OCI-LY1 (cell line): ENCODE measurements at regions not wholly inside any gene's neighbourhood (a gene's known extent, or its start where the extent isn't known, plus 50 kb on each side); places are given as distances from the start of the nearest gene placed in this dataset.

Source experiments
- H2AFZ ChIP-seq: fragments of 200-600 bp; sonication (generic), shearing (Covaris generic); 2 replicates; pipeline ENCODE4 v1.6.0; 2014; ENCODE audit warnings: antibody characterized with exemption, mild to moderate bottlenecking, low read length
- H3F3A ChIP-seq: fragments of 200-600 bp; sonication (generic), shearing (Covaris generic); 2 replicates; pipeline ENCODE4 v1.6.0; 2014; ENCODE audit warnings: mild to moderate bottlenecking, antibody characterized with exemption, low read length, moderate library complexity; ENCODE audit not compliant: insufficient read depth
- H3K27ac ChIP-seq: fragments of 200-600 bp; sonication (generic); 2 replicates; pipeline ENCODE4 v1.5.1; 2014; ENCODE audit warnings: low read length, mixed run types, mild to moderate bottlenecking, low read depth; ENCODE audit not compliant: poor library complexity, severe bottlenecking
- H3K27me3 ChIP-seq: fragments of 200-600 bp; sonication (generic); 2 replicates; pipeline ENCODE4 v1.6.0; 2014; ENCODE audit warnings: antibody characterized with exemption, mild to moderate bottlenecking, low read length, moderate library complexity; ENCODE audit not compliant: insufficient read depth
- H3K36me3 ChIP-seq: fragments of 200-600 bp; sonication (generic); 2 replicates; pipeline ENCODE4 v1.6.1; 2014; ENCODE audit warnings: mild to moderate bottlenecking, antibody characterized with exemption, low read length, moderate library complexity, mixed read lengths; ENCODE audit not compliant: insufficient read depth
- H3K4me1 ChIP-seq: fragments of 200-600 bp; sonication (generic); 2 replicates; pipeline ENCODE4 v1.5.1; 2014; ENCODE audit warnings: mild to moderate bottlenecking, low read length, moderate library complexity; ENCODE audit not compliant: insufficient read depth, severe bottlenecking
- H3K4me2 ChIP-seq: fragments of 200-600 bp; sonication (generic), shearing (Covaris generic); 2 replicates; pipeline ENCODE4 v1.6.1; 2014; ENCODE audit warnings: low read length
- H3K4me3 ChIP-seq: fragments of 200-600 bp; sonication (generic); 2 replicates; pipeline ENCODE4 v1.5.1; 2014; ENCODE audit warnings: low read length, low read depth, mild to moderate bottlenecking, mixed read lengths; ENCODE audit not compliant: poor library complexity, severe bottlenecking
- H3K79me2 ChIP-seq: fragments of 200-600 bp; shearing (Covaris generic); 2 replicates; pipeline ENCODE4 v1.6.1; 2016; ENCODE audit warnings: mixed run types, low read length, mixed read lengths; ENCODE audit not compliant: insufficient read depth
- H3K9ac ChIP-seq: fragments of 200-600 bp; sonication (generic), shearing (Covaris generic); 2 replicates; pipeline ENCODE4 v1.6.1; 2014; ENCODE audit warnings: mild to moderate bottlenecking, low read length, mixed read lengths
- H3K9me2 ChIP-seq: fragments of 200-600 bp; sonication (generic), shearing (Covaris generic); 2 replicates; pipeline ENCODE4 v1.6.1; 2014; ENCODE audit warnings: low read depth, mild to moderate bottlenecking, low read length, mixed read lengths
- H3K9me3 ChIP-seq: fragments of 200-600 bp; shearing (Covaris generic); 2 replicates; pipeline ENCODE4 v1.6.1; 2014; ENCODE audit warnings: low read length, mixed read lengths
- H4K20me1 ChIP-seq: fragments of 200-600 bp; sonication (generic), shearing (Covaris generic); 2 replicates; pipeline ENCODE4 v1.6.0; 2016; ENCODE audit warnings: mild to moderate bottlenecking, low read length; ENCODE audit not compliant: insufficient read depth
- CTCF ChIP-seq: fragments of 200-600 bp; sonication (generic), shearing (Covaris generic); IDR thresholded peaks from 2 replicates; pipeline ENCODE4 v1.5.1; 2017; ENCODE audit warnings: mild to moderate bottlenecking, antibody characterized with exemption, low read length, moderate library complexity, mixed read lengths
- EZH2 ChIP-seq: fragments of 200-600 bp; sonication (generic), shearing (Covaris generic); IDR thresholded peaks from 2 replicates; pipeline ENCODE4 v1.8.0; 2017; ENCODE audit warnings: borderline replicate concordance, mixed run types, mild to moderate bottlenecking, antibody characterized with exemption, low read length, moderate library complexity, mixed read lengths

GRCh38 chr15:57857871-57858270 lies 151.4 kb downstream of the POLR2M start:
- no peaks in the 10 kb centered on the region for H3K79me2 ChIP-seq
- no peaks in the 10 kb centered on the region for H3K9me3 ChIP-seq
- no peak overlapping the region for H3K4me3 ChIP-seq
- H4K20me1 ChIP-seq, result no peaks in the 10 kb centered on the region
- no peaks in the 10 kb centered on the region; the same call in 1 of the 2 replicates for H3K27me3 ChIP-seq
- H2AFZ ChIP-seq, result no peak overlapping the region
- H3K9me2 ChIP-seq, result no peaks in the 10 kb centered on the region
- no peak overlapping the region for H3K27ac ChIP-seq
- H3K36me3 ChIP-seq, result no peaks in the 10 kb centered on the region
- no peak overlapping the region for H3K4me2 ChIP-seq
- no peak for TF ChIP-seq CTCF
- no peak for TF ChIP-seq EZH2
- no peaks in the 10 kb centered on the region for H3F3A ChIP-seq
- H3K4me1 ChIP-seq, result no peaks in the 10 kb centered on the region
- H3K9ac ChIP-seq, result no peak overlapping the region

GRCh38 chr15:57859130-57859685 lies 152.7 kb downstream of the POLR2M start:
- Histone ChIP-seq H3K27ac (no peak overlapping the region), H3K9me3 (no peaks in the 10 kb centered on the region), H3K27me3 (no peaks in the 10 kb centered on the region; the same call in 1 of the 2 replicates), H3K9me2 (no peaks in the 10 kb centered on the region), H2AFZ (no peak overlapping the region), H3K4me1 (no peaks in the 10 kb centered on the region), H3K4me3 (no peak overlapping the region), H4K20me1 (no peaks in the 10 kb centered on the region), H3K36me3 (no peaks in the 10 kb centered on the region), H3F3A (no peaks in the 10 kb centered on the region), H3K79me2 (no peaks in the 10 kb centered on the region), H3K4me2 (no peak overlapping the region), H3K9ac (no peak overlapping the region)
- TF ChIP-seq CTCF, result no peak
- no peak for TF ChIP-seq EZH2

GRCh38 chr15:57861034-57861638 lies 154.6 kb downstream of the POLR2M start:
- no peaks in the 10 kb centered on the region for H3K79me2 ChIP-seq
- TF ChIP-seq EZH2 (no peak), CTCF (peak; percentile 85)

More at GRCh38 chr15:57861034-57861638, 154.6 kb downstream of the POLR2M start:
- H3K36me3 ChIP-seq, result no peaks in the 10 kb centered on the region
- no peak overlapping the region for H2AFZ ChIP-seq
- no peak overlapping the region for H3K27ac ChIP-seq
- H3K9me3 ChIP-seq, result no peaks in the 10 kb centered on the region
- no peaks in the 10 kb centered on the region for H3K4me1 ChIP-seq
- no peak overlapping the region for H3K4me2 ChIP-seq
- H3K4me3 ChIP-seq, result no peak overlapping the region
- H3K9ac ChIP-seq, result no peak overlapping the region
- no peaks in the 10 kb centered on the region; the same call in 1 of the 2 replicates for H3K27me3 ChIP-seq
- no peaks in the 10 kb centered on the region for H3K9me2 ChIP-seq
- H4K20me1 ChIP-seq, result no peaks in the 10 kb centered on the region
- H3F3A ChIP-seq, result no peaks in the 10 kb centered on the region
